CD1c-positive myeloid dendritic cell (primary cell): ENCODE measurements at regions not wholly inside any gene's neighbourhood (a gene's known extent, or its start where the extent isn't known, plus 50 kb on each side); places are given as distances from the start of the nearest gene placed in this dataset.

Experiments
- DNase-seq: peaks from one replicate; pipeline ENCODE4 v3.0.0-alpha.2; 2016; ENCODE audit errors: extremely low spot score

DNA sequence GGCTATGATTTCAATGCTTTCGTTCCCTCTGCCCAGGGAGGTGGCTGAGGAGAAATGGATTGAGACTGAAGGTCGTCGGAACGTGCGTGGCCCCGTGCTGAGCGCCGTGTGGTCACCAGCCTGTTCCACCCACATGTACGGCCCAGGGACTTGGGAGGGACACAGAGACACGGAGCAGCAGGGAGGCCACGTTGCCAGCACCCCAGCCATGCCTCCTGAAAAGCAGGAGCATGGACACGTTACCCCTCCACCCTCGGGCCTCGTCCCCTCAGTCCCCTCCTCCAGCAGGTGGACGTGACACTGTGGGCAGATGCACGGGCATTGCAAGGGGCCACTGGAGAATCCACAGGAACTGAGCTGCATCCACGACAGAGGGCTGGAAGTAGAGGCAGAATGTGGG is 133.1 kb upstream of the CST7 start:
- no peak for DNase-seq

DNA sequence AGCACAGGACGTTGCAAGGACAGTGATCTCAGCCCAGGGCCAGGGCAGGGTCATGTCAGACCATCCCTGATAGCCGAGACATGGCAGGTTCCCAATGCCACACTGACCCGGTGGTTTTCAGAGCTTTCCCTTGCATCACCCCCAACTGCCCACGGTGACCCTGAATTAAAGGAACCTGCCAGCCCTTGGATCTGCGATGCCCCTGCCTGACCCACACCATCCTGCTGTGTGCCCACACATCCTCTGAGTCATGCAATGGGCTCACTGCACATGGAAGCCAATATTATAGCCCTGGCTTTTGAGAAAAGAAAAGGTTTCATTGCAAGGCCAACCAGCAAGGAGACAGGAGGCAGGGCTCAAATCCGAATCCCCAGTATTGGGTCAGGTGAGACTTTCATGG is 132.6 kb upstream of the CST7 start:
- DNase-seq: peak; percentile 81

DNA sequence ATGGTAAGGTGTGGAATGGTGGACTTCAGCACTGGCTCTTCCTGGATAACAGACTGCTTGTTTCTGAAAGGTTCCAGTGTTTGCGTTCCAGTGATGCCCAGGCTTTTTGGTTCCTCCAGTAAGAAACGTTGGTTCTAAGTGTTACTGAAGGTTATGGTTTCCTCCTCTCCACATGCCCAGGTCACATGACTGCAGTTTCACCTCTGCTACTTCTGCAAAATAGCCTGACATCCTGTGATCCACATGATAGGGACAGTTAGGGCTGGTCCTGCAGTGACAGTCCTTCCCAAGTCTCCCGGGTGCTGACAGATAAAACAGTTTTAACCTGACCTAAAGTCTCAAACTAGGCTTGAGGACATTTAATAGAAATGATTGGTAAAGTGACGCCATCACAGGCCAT is 132.2 kb upstream of the CST7 start:
- peak; percentile 75 for DNase-seq

DNA sequence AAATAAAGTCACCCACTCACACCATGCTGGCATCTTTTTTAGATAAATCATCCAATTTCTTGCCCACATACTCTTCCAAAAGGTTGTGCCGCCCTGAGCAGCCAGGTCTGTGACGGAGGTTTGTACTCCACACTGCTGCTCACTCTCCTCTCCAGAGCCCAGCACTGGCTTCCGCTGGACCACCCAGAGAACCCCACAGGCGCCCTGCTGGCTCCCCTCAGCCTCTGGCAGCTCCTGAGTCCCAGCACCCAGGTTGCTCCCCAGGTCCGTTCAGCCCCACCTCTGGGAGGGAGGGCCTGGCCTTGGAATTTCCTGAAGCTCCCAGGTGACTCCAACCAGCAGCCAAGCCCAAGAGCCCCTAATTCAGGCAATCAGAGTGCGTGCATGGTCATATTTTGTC is 131.7 kb upstream of the CST7 start:
- no peak for DNase-seq

DNA sequence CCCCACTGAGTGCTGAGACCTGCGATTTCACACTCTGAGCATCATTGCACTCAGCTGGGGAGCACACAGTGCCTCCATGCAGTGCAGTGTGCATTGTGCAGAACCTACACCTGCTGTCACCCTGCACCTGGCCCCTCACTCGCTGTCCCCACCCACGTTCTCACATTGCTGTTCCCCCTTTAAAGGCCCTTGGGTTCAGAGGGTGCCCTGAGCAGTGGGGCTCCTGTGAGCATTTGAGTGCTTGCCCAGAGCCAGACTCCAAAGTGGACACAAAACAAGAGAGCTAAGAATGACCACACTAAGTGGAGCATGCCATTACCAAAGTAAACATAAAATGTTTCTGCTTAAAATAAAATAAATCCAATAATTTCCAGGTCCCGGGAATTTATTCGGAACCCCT is 131.0 kb upstream of the CST7 start:
- DNase-seq: no peak

DNA sequence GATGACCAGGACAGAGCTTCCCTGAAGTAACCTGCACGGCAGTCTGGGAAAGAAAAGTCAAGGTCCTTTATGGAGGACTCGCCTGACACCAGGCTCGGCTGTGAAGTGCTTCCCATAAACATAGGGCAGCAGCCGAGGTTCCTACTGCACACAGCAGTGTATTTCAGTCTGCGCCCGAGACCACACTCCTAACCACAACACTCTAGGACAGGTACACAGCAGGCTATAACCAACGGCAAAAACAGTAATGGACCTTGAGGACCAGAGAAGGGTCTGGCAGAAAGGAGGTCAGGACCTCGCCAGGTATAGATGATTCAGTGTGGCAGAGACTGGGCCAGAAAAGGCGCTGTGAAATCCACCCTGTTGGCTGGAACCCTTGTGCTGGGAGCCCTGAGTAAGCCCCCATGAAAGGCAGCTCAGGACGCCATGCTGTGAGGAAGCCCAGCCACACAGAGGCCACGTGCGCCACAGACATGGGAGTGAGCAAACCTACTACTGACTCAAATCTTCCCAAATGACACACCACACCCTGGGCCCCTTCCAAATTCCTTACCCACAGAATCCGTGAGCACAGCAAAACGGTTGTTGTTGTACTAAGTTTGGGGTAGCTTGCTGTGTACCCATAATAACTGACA is 129.6 kb upstream of the CST7 start:
- DNase-seq: no peak

DNA sequence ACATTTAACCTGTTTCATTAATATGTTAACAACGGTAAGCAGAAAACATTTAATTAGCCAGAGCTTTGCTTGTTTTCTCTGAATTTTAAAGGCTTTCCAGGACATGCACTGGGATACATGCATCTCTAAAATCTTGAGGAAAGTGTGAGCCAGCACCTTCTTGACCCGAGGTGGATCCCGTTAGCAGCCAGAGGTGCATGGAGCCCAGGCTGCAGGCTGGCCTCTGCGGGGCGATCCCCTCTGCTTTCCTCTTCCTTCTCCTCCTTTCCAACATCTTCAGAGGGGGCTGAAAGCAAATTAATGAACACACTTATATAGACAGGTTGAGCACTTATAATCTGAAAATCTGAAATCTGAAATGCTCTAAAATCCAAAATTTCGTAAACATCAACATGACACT is 128.7 kb upstream of the CST7 start:
- DNase-seq: no peak

DNA sequence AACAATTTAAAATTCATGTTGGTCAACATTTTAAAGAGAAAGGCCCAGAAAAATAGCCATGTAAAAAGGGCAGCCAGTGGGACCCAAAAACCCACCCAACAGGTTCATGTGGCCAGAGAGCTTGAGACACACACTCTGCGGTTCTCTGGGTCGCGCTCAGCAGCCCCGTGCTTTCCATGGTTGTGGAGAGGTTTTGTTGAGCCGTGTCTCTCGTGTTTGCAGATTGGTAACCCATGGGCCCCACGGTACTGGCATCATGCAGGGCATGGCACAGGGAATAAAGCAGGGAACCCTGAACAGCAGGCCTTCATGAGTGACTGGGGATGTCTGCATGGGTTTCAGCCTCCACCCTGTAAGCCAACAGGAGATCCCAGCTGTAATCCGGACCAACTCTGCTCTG is 127.7 kb upstream of the CST7 start:
- no peak for DNase-seq

DNA sequence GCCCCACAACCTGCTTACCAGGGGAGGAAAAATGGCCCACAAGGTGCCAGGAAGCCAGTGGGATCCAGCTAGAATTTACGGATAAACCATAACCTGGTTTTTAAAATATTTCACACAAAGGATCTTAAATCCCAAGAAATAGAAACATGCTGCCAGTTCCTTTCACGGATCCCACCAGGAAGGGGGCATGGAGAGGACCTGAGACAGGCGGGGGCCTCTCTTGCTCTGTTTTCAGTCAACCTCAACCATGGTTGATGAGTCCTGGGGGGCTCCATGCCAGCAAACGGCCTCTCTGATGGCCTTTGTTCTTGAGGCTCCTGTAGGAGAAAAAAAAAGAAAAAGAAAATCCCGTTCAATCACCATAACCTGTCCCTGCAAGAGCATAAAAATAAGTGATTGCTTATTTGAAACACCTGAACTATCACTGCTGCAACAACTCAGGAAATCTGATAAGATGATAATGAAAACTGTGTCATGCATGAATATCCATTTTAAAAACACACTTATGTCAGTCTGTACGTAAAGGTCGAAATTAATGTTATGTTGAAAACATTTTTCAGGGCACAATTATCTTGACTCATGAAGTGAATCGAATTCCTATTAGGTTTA is 125.8 kb upstream of the CST7 start:
- no peak for DNase-seq

DNA sequence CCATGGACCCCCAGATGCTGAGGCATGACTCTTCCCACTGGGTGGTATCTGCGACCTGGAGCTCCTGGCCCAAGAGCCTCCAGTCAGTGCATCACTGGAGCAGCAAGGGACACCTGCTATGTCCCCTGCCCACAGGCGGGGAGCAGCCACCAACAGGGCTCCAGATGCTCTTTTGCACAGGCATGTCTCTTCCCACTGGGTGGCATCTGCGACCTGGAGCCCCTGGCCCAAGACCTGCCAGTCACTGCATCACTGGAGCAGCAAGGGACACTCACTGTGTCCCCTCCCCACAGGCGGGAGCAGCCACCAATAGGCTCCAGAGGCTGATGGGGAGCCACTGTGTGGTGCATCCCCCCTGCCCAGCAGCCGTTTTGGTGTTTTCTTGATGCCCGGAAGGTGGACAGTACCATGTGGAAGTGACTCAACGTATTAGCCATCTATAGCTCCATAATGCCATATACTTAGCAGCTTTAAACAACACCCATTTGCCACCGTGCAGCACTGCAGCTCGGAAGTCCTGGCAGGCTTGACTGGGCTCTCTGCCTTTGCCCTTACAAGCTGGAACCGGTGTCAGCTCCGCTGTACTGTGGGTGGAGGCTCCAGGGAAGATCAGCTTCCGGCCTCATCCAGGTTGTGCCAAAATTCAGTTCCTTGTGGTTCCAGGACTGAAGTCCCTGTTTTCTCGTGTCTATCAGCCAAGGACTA is 124.9 kb upstream of the CST7 start:
- no peak for DNase-seq

DNA sequence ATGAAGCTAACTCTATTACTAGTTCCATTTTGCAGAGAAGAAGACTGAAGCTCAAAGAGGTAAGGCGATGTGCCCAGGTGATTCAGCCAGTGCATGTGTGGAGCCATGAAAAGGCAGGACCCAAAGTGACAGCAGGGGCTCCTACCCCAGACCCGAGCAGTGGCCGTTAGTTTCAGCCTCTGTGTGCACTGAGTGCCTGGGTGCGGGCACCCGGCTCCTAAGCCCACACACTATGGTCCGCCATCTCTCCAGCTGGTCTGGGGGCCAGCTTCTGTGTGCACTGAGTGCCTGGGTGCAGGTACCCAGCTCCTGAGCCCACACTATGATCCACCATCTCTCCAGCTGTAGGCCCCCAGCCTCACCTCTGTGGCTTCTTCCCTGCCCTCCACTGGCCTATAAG is 123.5 kb upstream of the CST7 start:
- no peak for DNase-seq

DNA sequence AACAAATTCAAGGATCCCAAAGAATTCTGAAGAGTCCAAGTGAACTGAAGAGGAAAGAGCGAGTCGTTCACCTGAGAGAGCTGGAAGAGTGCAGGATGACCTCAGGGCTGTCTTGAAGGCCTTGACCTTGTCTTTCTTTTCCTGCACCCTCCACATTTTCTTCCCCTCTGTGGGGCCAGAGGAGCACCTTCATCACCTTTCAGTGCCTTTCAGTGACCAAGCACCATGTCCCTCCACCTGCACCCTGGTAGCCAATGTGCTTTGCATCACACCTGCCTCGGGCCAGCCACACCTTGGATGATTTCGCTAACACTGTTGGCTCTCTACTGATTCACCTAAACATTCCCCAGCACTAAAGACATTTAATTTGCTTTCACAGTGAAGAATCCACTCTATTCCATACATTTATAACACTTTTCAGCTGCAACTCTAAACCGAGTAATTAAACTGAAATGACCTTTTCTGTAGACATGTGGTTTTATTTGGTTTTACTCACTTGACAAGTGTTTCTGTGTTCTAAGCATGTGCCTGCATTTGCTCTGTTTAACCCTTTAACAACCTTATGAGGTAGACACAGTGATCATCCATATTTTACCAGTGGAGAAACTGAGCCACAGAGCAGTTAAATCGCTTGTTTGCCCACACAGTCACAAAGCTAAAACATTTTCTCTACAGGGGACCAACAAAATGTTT is 121.3 kb upstream of the CST7 start:
- DNase-seq: no peak

DNA sequence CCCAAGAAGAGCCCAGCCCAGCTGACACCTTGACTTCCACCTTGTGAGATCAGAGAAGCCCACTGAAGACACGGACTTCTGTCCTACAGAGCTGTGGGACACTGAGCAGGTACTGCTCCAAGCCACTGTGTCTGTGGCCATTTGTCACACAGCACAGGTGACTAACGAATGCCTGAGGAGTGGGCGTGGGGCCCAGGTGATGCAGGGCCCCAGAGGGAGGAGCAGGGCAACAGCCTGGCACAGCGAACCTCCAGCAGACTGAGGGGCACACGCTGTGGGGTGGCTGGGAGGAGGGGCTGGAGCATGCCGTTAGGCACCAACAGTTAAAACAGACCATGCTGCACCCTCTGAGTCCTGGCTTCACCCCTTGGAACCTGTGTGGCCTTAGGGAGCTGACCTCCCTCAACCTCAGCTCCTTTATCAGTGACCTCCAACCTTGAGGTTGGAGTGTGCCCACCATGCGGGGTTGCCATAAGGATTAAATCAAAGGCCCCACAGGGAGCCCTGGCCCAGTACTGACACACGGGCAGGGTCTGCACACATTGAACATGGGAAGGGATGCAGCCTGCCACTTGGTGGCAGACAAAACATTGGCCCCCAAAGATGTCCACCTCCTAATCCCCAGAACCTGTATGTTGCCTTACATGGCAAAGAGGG is 119.9 kb upstream of the CST7 start:
- no peak for DNase-seq

DNA sequence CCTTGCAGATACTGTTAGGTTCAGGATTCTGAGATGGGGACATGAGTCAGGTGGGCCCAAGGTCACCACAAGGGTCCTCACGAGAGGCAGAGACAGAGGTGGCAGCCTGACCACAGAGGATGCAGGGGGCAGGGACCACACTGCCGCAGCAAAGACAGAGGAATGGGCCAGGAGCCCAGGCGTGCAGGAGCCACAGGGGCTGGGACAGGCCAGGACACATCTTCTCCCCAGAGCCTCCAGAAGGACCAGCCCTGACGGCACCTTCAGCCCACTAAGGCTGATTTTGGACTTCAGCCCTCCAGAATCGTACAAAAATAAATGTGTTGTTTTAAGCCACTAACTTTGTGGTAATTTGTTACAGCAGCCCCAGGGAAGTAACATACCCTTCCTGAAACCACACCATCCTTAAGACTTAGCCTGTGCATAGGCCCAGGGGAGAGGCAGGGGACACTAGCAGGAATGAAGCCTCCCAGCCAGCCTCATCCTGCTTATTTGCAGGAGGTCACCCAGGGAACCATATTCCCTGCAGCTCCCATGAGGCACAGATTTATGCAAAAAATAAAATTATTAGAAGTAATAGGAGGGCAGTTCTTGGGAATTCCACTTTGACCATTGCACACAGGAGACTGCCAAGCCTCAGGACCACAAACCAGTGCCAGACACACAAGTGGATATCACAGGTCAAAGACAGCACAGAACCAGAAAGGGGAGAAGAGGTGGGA is 119.3 kb upstream of the CST7 start:
- no peak for DNase-seq

DNA sequence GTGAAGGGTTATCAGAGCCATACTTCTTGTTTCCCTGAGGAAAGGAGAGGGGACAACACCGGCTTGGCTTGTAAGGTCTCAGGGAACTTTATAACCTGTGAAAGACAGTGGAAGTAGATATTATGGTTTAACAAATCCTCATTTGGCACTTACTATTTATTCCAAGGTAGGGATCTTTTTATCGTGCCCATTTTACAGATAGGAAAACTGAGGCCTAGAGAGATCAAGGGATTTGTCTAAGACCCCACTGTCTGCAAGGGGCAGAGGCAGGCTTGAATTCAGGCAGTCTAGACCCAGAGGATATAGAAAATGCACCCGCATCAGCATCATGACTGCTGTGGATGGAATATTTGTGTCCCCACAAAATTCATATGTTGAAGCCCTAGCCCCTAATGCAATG is 118.4 kb upstream of the CST7 start:
- no peak for DNase-seq

DNA sequence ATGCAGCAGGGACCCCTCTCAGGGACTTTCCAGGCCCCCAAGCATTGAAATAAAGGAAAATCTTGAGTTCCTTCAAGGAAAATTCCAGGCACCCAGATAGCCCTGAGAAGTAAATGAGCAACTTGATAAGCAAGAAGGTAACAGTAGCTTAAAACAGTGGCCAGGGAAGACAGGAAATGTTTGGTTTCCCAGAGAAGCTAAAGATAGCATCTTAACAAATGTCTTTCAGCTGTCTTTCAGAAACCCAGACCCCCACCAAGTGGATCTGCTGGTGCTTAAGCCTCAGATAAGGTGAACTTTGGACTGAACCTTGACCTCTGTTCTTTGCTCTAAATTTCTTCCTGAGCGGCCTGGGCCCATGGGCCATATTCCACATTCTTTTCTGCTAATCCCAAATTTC is 117.8 kb upstream of the CST7 start:
- DNase-seq: no peak

DNA sequence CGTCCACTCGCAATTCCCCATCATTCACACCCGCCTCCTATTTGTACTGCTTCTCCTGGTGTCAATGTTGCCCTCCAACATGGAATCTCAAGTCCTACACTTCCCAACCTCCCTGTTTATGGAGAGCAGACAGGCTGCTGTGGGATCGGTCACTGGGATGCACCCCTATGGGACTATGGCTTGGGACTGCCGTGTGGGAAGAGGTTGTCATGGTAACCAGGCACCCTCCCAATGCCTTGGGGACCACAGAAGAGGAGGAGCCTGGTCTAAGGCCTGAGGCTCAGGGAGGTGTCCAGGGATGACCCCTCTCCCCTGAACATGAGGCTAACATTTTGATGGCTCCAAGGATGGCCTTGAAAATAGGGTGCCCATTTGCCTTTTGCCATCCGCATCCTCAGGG is 116.6 kb upstream of the CST7 start:
- no peak for DNase-seq

DNA sequence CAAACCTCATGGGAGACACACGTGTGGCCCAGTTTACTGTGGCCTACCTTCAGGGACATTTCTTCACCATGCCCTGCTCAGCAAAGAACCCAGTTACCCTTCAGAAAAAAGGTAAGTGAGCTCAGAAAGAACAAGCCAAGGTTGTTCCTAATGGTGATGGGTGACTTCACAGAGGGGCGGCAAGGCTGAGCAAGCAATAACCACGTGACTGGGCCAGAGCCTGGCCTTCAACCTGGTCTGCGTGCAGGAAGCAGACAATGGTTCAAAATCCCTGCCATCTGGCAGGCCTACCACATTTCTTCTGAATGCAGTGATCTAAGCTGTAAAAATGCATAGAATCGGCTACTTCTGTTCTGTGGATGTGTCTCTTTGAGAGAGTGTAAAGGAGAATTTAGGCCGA is 115.5 kb upstream of the CST7 start:
- DNase-seq: no peak

DNA sequence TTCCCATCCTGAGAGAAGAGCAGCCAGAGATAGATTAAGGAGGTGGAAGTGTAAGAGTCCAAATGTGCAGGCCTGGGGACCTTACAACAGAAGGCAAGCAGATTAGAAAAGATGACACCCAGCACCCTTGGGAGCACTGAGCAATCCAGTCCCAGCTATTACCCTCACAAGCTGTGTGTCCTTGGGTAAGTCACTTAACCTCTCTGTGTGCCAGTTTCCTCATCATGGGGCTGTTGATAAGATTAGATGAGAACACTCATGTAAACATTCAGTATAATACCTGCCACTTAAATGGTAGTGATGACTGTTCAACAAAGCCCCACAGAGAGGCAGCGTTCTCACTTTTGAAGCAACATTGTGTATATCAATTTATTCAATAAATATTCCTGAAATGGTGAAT is 114.8 kb upstream of the CST7 start:
- DNase-seq: no peak

DNA sequence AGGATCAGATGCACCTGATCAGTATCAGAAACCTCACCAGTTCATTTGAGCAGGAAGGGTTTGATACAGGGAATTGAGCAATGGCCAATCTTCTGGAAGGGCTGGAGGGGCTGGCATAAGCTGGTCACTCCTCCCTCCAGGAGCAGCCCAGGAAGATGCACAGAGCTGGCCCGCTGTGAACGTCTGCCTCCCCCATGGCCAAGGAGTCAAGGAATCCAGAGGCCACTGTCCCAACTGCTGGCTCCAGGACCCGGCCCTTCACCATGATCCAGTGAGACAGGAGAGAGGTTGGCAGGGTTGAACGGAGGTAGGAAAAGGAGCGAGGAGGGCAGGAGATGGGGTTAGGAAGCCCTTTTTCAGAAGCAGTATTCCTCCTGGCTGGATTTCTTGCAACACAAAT is 113.9 kb upstream of the CST7 start:
- DNase-seq: no peak

DNA sequence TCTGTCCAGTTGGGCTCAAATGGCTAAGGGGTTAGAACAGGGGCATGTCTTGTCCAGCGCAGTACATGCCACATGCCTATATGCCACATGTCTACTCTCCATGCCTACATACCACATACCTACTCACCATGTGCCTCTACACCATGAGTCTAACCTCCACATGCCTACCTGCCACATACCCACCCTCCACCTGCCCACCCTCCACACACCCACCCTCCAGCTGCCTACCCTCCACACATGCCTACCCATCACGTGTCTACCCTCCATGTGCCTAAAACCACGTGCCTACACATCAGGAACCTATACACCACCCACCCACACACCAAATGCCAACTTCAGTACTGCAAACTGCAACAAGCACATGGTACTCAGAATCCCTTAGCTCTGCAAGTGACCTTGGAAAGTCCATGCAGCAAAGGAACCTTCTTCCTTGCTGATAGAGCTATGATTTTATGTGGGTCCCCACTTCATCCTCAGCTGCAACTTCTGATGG is 113.0 kb upstream of the CST7 start:
- DNase-seq: no peak
